ENCODE measurements at regions not wholly inside any gene's neighbourhood (a gene's known extent, or its start where the extent isn't known, plus 50 kb on each side); places are given as distances from the start of the nearest gene placed in this dataset.
A peak's percentile ranks its signal among the peaks of the same experiment; 100 is the strongest.
"Not testable (repeated sequence)": the region's sequence is repeated elsewhere in the genome, so short reads cannot be mapped to it uniquely, and the experiment has no call there.

DNA sequence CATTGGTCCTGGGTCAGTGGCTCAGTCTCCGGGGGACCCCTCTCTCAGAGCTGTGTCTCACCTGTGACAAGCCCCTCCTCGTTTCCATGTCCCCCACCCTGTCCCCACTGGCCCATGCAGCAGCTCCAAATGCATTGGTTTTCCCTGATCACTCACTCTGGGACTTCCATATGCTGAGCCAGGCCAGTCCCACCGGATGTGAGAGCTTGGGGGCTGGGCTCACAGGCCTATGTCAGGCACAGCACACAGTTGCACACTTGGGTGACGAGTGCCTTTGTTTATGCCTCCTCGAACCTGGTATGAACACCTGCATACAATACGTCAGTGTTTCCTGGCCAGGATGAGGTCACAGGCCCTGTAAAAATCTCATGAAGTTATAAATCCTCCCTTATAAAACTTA, 232.5 kb downstream of the TFCP2L1 start:
- no peak for DNase-seq (ENCODE audit: low read depth)

DNA sequence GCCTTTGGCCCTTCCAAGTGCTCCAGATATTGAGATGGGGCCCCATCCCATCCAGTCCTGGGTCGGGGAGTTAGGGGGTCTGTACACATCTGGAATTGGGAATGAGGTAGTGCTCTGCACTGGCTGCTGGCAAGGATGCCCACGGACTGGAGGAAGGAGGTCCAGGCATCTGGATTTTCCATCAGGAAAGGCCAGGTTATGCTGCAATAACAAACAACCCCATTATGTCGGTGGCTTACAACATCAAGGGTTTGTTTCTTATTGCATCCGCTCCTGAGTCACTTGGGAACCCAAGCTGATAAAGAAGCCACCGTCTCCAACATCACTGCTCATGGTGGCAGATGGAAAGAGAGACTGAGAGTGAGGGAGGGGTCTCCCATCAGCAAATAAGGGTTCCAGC, 229.9 kb downstream of the TFCP2L1 start:
- DNase-seq (ENCODE audit: low read depth): no peak

DNA sequence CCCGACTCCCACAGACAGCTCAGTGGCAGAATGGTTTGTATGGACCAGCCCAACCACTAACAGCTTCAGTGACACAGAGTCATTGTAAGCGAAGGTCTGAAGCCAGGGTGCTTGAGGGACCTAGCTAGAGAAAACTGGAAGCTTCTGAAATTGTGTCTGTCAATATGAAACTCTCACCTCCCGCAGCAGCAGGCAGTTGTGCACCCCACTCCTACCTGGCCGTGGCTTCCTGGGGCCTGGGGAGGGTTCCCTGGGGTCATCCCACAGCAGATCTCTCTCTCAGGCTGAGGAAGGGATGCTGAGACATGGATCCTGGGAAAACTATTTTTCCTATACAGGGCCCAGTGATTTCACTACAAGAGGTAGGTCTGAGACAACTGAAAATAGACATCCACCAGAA, 229.5 kb downstream of the TFCP2L1 start:
- no peak for DNase-seq (ENCODE audit: low read depth)

DNA sequence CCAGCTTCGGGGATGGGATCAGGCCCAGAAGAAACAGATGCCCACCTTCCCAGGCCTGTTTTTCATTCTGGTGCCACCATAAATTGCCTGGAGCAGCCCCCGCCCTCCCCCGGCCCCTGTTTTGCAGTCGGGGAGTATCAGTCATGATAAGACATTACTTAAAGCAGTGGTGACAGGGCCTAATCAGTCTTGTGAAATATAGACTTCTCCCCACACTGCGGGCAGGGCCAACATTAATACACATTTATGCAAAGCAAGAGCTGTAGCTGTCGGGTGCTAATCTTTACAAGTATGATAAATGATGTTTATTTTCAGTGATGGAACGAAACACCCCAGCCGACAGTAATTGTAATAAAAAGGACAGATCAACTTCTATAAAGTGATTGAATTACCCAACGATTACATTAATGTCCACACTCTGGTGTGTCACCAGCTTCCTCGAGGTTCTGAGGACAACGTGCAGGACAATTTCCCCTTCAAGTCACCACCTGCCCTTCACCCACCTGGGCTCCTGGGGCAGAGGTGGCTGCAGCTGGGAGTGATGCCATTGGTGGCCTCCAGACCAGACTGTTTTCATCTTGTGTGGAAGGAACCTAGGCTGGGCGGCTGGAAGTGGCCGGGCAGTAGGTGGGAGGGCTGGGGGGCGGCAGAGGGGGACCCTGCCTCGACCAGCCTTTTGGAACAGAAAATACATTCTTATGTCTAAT, 226.0 kb downstream of the TFCP2L1 start:
- DNase-seq (ENCODE audit: low read depth): no peak

DNA sequence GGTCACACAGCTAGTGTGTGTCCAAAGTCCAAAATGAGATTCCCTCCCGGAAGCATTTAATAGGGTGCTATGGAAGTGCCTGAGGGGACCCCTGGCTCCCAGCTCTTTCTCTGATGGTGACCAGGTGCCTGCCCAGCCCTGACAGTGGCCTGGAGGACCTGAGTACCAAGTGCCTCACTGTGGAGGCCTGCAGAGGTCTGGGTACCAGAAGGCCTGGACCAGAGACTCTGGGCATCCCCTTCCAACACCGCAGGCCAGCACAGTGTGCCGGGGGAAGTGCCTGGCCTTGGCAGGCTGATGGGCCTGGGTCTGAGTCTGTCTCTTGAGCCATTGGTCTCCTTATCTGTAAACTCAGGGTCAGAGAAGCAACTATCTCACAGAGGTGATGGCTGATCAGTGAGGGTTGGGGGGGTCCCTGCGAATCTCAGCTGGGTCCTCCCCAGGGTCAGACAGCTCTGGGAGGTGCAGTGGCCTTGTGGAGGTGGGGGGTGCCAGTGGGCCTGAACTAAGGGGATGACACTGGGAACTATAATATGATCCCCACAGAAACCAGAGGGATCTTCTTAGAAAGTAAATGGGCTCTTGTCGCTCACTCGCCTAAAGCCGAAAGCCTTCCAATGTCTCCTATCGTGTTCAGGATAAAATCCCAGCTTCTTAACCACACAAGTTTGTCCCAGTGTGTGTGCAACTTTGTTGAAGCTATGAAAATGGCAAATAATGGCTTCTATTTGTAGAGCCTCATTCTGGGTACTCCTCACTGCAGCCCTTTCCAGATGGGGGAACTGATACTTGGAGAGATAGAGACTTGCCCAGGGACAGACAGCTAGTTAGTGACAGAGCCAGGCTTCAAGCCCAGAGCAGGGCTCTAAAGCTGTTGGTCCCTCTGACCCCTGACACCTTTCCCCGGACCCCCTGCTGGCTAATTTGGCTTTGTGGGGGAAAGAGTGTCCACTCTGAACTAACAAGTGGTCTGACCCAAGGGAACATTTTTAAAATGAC, 225.1 kb downstream of the TFCP2L1 start:
- DNase-seq (ENCODE audit: low read depth): no peak

DNA sequence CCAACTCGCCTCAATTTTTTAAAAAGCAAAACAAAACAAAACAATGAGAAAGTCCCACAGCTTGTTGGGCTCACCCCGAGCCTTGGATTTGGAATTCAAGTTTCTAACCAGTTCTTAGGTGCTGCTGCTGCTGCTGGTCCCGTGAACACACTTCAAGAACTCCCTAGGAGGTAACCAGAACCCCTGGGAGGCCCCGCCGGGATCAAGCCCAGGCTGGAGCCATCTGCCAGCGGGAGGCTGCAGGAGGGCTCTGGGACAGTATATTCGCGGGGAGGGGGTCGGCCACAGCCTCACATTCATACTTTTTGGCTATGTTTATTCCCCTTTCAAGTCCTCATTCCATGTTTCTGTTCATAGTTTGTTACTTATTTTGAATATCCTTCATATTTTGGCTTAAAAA, 223.4 kb downstream of the TFCP2L1 start:
- DNase-seq (ENCODE audit: low read depth): no peak

DNA sequence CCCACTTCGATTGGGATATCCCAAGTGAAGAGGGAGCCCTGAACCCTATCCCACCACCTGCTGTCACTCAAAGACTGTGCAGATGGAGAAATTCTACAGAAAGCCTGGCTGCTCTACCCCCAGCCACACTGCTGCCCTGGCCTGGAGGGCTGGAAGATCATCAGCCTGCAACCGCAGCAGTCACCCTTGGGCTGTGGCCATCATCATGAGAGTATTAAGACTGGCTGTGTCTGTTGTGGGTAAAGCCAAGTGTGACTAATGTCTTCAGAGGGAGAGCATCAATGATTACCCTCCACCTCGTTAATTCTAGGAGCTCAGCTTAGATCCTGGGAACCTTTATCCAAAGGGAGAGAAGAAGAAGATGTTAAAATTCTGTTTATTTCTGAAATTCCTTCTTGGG, 221.5 kb downstream of the TFCP2L1 start:
- DNase-seq (ENCODE audit: low read depth): no peak

DNA sequence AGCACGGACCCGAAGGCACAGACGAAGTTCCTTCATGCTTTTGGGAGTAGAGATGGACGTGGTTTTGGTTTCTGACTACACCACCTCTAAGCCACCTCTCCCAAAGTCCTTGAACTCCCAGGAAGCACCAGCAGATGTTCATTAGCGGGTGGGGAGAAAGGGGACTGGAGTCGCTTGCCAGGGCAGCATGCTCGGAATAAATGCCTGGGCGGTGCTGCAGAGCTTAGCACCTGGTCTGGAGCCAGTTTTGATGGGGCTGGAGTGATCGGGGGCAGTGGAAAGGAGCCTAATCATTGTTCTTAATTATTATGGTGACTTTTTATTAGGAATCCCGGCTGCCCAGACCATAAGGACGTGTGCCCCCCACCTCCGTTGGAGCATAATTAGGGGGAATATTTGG, 220.8 kb downstream of the TFCP2L1 start:
- no peak for DNase-seq (ENCODE audit: low read depth)

DNA sequence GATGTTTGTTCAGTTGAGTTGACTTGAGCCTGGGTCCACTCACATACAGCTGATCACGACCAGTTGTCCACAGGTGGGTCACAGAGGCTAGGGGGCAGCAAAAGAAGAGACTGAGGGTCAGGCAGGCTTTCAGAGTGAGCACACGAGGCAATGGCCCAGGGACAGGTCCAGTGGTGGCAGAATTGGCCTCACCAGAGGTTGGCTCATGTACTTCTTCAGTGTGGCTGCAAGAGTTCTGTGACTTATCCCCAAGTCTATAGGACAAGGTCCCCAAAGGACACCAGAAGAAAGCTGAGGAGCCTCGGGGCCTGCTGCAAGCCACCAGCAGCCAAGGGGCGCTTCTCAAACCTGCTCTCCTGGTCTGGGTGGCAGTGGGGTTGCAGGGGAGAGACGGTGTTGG, 219.8 kb downstream of the TFCP2L1 start:
- no peak for DNase-seq (ENCODE audit: low read depth)

DNA sequence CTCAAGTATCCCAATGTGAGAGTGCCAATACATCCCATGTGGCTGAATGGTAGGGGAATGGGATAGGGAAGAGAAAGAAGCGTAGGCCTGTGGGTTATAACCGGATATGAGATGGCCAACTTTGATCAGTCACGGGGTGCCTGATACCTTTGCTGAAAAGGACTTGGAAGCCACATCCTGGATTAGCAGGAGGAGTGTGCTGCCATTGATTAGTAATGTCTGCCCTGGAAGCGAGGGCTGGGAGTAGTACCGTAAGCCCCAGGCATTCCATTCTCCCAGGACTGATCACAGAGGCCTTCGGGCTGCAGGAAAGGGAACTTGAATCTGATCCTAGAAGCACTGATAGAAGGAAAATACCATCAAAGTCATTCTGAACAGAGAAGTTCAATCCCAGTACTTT, 218.5 kb downstream of the TFCP2L1 start:
- no peak for DNase-seq (ENCODE audit: low read depth)

DNA sequence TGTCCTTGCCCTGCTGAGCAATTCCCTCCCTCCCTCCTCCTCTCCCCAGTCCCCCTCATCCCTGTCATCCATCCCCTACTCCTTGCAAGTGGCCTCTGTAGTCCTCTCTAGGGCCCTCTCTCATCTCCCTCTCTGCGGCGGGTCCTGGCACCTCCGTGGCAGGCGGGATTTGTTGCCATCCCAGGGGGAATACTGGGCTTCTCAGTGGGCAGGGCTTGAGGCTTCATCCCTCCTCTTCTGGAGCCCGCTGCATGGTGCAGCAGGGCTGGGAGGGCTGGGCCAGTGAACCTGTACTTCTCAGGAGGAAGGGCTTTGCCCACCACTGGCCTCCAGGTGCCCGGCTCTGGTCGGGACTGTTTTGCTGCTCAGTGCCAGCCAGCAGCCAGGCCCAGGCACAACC, 216.2 kb downstream of the TFCP2L1 start:
- DNase-seq (ENCODE audit: low read depth): no peak

DNA sequence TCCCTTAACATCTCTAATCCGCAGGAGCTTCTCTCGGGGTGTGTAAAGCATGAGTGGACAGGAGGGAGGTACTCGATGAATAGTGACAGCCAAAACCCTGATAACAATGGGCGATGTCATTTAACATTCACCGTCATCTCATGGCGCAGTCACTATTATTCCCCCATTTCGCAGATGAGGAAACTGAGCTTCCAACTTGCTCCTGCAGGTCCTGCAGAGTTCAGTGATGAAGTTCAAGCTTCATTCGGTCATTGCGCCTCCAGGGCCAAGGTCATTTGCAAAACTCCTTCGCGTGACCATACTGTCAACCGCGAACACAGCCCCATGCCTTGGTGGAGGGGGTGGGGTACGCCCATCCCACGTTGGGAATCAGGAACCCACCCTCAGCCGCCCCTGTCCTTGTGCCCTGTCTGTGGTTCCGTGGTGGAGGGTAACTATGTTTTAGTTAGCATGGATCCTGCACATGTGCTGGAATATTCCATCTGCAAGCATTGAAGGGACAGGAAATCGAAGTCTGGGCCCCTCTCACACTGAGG, 215.5 kb downstream of the TFCP2L1 start:
- DNase-seq (ENCODE audit: low read depth): no peak

DNA sequence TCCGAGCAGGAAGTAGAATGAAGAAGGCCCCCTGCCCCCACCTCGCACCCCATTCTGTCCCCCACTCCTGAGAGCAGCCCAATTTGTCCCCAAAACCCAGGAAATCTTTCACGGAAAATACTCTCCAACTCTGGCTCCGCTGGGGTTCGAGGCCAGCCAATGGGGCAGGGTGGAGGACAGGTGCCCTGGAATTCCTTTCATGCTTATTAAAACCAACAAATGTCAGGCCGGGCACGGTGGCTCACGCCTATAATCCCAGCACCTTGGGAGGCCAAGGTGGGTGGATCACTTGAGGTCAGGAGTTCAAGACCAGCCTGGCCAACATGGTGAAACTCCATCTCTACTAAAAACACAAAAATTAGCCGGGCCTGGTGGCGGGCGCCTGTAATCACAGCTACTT, 214.9 kb downstream of the TFCP2L1 start:
- not testable (repeated sequence) for DNase-seq (ENCODE audit: low read depth)

DNA sequence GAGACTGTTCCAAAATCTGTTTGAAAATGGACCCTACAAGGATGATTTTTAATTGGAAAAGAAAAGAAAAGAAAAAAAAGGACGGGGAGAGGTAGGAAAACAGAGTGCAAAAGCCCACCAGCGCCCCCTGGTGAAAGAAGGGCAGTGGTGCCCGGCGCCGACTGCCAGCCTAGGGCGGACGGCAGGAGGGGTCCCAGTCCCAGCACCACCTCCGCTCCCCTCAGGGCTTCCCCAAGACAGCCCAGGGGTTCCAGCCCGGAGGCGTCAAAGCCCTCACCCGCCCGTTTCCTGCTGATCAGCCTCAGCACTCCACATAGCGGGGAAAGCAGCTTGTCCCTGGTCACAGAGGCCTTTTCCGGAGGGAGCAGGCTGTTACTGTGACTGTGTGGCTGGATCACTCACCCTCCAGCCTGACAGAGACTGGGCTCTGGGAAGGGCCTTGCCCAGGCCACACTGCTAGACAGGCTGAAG, 213.9 kb downstream of the TFCP2L1 start:
- peak; percentile 50 for DNase-seq (ENCODE audit: low read depth)

DNA sequence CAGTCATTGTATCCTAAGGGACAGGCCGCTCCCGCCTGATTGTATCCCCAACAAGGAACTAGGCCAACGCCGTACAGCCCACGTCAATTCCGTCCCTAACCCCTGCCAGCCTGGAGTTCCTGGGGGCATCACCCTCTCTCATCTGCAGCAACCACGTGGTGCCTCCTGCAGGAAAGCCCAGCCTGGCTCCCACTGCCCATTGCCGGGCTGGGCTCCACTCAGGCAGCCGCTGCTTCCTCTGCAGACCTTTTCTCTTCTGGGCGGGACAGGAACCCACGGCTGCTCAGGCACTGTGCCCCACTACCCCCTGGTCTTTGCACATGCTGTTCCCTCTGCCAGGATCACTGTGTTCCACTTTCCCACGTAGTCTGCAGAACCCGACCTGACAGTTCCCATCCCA, 212.2 kb downstream of the TFCP2L1 start:
- DNase-seq (ENCODE audit: low read depth): no peak

DNA sequence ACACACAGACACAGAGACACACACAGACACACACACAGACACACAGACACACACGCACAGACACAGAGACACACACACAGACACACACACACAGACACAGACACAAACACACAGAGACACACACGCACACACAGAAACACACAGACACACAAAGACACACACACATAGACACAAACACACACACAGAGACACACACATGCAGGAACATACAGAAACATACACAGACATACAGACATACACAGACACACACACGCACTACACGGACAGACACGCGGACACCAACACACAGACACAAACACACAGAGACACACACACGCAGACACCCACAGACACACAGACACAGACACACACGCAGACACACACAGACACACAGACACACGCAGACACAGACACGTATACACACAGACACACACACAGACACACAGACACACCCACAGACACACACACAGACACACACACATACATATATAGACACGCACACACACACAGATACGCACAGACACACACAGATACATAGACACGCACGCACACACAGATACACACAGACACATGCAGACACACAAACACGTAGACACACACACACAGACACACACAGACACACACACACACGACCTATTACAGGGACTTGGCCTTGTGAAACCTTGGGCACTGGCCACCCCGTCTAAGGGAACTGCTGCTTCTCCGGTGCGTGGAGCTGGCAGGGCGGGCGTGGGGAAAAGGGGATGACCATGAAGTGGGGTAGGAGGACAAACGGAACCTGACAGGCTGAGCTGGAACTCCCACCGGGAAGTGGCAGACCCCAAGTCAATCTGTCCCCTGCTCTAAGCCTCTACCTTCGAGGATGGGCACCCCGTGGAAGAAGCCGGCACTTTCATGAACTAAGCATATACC, 211.4 kb downstream of the TFCP2L1 start:
- no peak for DNase-seq (ENCODE audit: low read depth)

DNA sequence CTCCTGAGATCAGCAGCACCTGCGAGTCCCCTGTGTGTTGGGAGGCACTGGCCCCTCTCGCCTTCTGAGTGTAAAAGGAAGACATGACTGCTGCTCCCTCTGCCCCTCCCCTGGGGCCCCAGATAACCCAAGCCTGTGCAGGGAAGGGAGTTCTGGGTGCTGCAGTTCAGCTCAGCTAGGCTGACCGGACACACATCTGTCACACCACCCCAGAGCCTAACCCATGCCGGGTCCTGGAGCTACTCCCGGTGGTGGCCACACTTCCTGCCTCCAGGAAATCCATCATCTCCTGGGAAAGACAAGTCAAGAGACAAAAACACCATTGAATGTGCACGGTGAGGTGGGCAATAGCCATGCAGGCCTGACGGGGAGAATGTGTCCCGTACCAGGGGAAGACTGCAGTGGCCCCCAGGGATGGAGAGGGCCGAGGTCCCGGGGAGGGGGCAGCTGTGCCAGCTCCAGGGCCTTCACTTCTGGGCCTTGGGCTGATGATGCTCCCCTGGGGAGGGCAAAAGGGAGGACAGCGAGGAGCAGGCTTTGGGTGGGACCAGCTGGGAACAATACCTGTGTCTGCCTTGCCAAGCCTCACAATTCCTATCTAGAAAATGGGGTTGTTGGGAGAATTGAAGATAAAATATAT, 210.6 kb downstream of the TFCP2L1 start:
- DNase-seq (ENCODE audit: low read depth): no peak

DNA sequence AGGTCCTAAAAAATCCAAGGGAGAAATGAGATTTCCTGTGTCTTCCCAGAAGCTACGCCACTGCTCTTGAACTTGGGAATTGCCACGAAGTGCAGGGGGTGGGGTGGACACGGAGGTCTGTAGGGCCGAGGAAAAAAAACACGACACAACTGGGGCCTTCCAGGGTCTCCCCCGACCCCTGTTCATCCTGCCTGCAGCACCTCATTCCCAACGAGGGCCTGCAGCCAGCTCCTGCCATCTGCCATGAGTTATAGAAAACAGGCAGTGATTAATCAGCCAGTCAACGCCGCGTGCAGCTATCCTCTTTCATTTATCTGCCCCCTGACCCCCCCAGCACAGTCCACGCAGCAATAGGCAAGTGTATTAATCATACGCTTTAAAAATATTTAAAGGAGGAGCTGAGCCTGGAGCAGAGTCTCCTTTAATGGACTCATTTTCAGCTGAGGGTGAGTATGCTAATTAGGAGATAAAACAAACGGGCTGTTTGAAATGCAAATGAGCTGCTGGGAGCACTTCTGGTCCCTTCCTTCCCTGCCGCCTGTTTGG, 209.9 kb downstream of the TFCP2L1 start:
- peak; percentile 49 for DNase-seq (ENCODE audit: low read depth)

DNA sequence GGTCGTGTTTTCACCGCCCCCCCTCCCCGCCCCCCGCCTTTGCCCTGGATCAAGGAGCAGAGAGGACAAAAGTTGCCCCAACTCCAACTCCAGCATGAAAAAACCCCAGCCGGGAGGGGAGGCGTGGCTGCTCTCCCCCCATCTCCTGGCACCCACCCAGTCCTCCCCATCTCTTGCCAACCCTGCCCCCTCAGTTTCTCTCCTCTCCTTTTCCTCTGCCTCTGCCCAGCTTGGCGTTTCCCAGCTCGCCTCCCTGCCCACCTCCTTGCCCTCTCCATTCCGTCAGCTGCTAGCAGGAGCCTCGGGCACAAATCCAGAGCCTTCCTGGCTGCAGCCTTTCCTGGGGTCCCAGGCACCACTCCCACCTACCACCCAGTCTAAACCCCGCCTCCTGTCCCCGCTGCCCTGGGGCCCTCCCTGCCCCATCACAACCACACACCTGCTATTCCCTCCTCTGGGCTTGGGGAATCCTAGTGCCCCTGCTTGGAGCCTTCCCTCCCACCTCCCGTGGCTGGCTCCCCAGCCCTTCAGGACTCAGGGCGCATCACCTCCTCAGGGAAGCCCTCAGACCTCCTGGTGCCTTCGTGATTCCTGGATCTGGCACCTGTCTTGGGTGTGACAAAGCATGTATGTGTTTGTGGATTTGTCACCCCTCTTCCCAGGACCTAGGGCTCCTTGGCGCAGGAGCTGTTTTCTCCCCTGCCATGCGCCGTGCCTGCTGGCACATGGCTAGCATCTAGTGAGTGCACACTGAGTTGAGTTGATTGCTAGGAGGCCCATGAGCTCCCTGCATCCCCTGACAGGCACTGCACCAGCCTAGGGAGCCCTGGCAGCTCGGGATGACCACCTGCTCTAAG, 209.1 kb downstream of the TFCP2L1 start:
- DNase-seq (ENCODE audit: low read depth): no peak

DNA sequence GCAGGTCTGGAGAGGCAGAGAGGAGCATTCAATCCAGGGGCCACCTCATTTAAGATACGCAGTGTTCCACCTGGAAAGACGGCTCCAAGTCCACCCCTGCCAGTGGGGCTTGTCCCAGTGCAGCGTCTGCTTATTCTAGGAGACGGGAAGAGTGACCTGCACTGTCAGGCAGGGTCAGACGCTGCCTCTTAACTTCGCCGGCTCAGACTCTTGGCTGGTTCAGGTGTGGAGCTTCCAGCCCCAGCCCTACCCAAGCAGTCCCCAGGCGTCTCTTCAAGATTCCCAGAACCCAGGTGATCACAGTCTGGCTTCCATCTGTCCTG, 208.5 kb downstream of the TFCP2L1 start:
- DNase-seq (ENCODE audit: low read depth): no peak
